Bronchial epithelial cell (primary cell): ENCODE measurements at regions not wholly inside any gene's neighbourhood (a gene's known extent, or its start where the extent isn't known, plus 50 kb on each side); places are given as distances from the start of the nearest gene placed in this dataset.

Source experiments
- DNase-seq: peaks from one replicate; pipeline ENCODE4 v3.0.0-alpha.2; 2010; ENCODE audit warnings: low read depth
- FAIRE-seq: peaks from 2 replicates; lab custom pipeline; 2011; peaks lifted over from hg19 to GRCh38; lab: Jason Lieb, UNC
- H3K27me3 ChIP-seq: 2 replicates; pipeline ENCODE4 v1.5.1; 2011; ENCODE audit warnings: low read length; ENCODE audit not compliant: control insufficient read depth, insufficient read depth
- H3K36me3 ChIP-seq: 2 replicates; pipeline ENCODE4 v1.5.1; 2011; ENCODE audit warnings: low read length; ENCODE audit not compliant: control insufficient read depth, insufficient read depth
- H3K4me3 ChIP-seq: 2 replicates; pipeline ENCODE4 v1.5.1; 2011; ENCODE audit warnings: mild to moderate bottlenecking, low read depth, low read length, control low read depth
- TF ChIP-seq, protein P1 (sequence below): IDR thresholded peaks from 2 replicates; pipeline ENCODE4 v1.5.1; 2011; ENCODE audit warnings: mild to moderate bottlenecking, moderate library complexity, low read length, control low read depth, inconsistent platforms; ENCODE audit not compliant: insufficient read depth, severe bottlenecking

GRCh38 chr2:222102575-222103349 is 196.0 kb downstream of the PAX3 start:
- H3K27me3 ChIP-seq = peaks cover 2% of the 10 kb centered on the region
- DNase-seq (no peak), FAIRE-seq (no peak)
- TF ChIP-seq, protein P1, sequence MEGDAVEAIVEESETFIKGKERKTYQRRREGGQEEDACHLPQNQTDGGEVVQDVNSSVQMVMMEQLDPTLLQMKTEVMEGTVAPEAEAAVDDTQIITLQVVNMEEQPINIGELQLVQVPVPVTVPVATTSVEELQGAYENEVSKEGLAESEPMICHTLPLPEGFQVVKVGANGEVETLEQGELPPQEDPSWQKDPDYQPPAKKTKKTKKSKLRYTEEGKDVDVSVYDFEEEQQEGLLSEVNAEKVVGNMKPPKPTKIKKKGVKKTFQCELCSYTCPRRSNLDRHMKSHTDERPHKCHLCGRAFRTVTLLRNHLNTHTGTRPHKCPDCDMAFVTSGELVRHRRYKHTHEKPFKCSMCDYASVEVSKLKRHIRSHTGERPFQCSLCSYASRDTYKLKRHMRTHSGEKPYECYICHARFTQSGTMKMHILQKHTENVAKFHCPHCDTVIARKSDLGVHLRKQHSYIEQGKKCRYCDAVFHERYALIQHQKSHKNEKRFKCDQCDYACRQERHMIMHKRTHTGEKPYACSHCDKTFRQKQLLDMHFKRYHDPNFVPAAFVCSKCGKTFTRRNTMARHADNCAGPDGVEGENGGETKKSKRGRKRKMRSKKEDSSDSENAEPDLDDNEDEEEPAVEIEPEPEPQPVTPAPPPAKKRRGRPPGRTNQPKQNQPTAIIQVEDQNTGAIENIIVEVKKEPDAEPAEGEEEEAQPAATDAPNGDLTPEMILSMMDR = no peak
- no peak overlapping the region for H3K4me3 ChIP-seq
- no peaks in the 10 kb centered on the region for H3K36me3 ChIP-seq

- TF ChIP-seq, protein P1 = no peak
- H3K27me3 ChIP-seq = peaks cover 2% of the 10 kb centered on the region
- H3K36me3 ChIP-seq = no peaks in the 10 kb centered on the region
- FAIRE-seq (no peak), DNase-seq (peak; percentile 9)
- no peak overlapping the region for H3K4me3 ChIP-seq
These were observed 197.8 kb downstream of the PAX3 start for GRCh38 chr2:222100704-222101699.

GRCh38 chr2:222088561-222088960 is 210.2 kb downstream of the PAX3 start:
- Histone ChIP-seq H3K27me3 (no peaks in the 10 kb centered on the region), H3K4me3 (no peak overlapping the region), H3K36me3 (no peaks in the 10 kb centered on the region)
- FAIRE-seq (no peak), DNase-seq (no peak)
- TF ChIP-seq, protein P1 = no peak

DNA sequence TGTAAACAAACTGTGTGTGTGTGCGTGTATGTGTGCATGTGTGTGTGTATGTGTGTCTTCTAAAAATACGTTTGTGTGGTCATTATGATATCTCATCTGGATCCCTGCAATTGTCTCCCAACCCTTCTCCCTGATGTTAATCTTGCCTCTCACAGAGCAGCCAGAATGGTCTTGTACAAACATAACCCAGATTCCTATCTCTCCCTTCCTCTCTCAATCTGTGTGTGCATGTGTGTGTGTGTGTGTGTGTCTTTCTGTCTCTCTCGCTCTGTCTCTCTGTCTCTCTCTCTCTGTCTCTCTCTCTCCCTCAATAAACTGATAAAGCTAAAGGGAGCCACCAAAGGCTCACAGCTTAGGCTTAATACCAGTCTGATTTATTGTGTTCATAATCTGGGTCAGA is 210.8 kb downstream of the PAX3 start:
- FAIRE-seq (no peak), DNase-seq (no peak)
- TF ChIP-seq, protein P1 = no peak
- Histone ChIP-seq H3K27me3 (no peaks in the 10 kb centered on the region), H3K4me3 (no peak overlapping the region), H3K36me3 (no peaks in the 10 kb centered on the region)

GRCh38 chr2:222082201-222082600 is 216.6 kb downstream of the PAX3 start:
- TF ChIP-seq, protein P1 = no peak
- no peaks in the 10 kb centered on the region for H3K36me3 ChIP-seq
- no peak for FAIRE-seq

More at GRCh38 chr2:222082201-222082600, 216.6 kb downstream of the PAX3 start:
- Histone ChIP-seq H3K4me3 (no peak overlapping the region), H3K27me3 (no peaks in the 10 kb centered on the region)
- DNase-seq = no peak
